H1 (cell line): ENCODE measurements at regions not wholly inside any gene's neighbourhood (a gene's known extent, or its start where the extent isn't known, plus 50 kb on each side); places are given as distances from the start of the nearest gene placed in this dataset.
"Not testable (repeated sequence)": the region's sequence is repeated elsewhere in the genome, so short reads cannot be mapped to it uniquely, and the experiment has no call there.

ENCODE experiments used
- CTCF ChIA-PET: fragments of 300-600 bp; sonication (Branson Sonifier 250); formaldehyde crosslinking; loops from one replicate; lab custom pipeline; 2021; ENCODE audit not compliant: partially characterized antibody; lab: Charles Lee
- POLR2A ChIA-PET: fragments of 300-600 bp; sonication (Branson Sonifier 250); formaldehyde crosslinking; loops from one replicate; lab custom pipeline; 2021; ENCODE audit warnings: inconsistent platforms; ENCODE audit not compliant: partially characterized antibody; lab: Charles Lee
- DNase-seq, 2 experiments: peaks; one replicate each; pipeline versions ENCODE4 v3.0.0 to v3.0.0-alpha.2; 2010 to 2022; ENCODE audit warnings: low spot score in 2 of 2, low read depth in 1 of 2, mixed read lengths in 1 of 2
- FAIRE-seq: peaks from 2 replicates; lab custom pipeline; 2011; peaks lifted over from hg19 to GRCh38; lab: Jason Lieb, UNC
- H2AFZ ChIP-seq: 2 replicates; pipeline ENCODE4 v1.8.1; 2012; ENCODE audit warnings: low read length, inconsistent platforms
- H2AK5ac ChIP-seq: 2 replicates; pipeline ENCODE4 v1.6.1; 2013; ENCODE audit warnings: low read depth, low read length
- H2BK120ac ChIP-seq: replicated peaks from 2 replicates; pipeline ENCODE3; 2013; ENCODE audit warnings: low read depth, low read length, inconsistent platforms
- H2BK12ac ChIP-seq: 2 replicates; pipeline ENCODE4 v1.6.1; 2013; ENCODE audit warnings: low read depth, low read length
- H2BK15ac ChIP-seq: 2 replicates; pipeline ENCODE4 v1.6.1; 2013; ENCODE audit warnings: low read length
- H2BK20ac ChIP-seq: 2 replicates; pipeline ENCODE4 v1.6.1; 2013; ENCODE audit warnings: low read length
- H2BK5ac ChIP-seq: 2 replicates; pipeline ENCODE4 v1.6.1; 2013; ENCODE audit warnings: low read depth, low read length
- H3K14ac ChIP-seq: 2 replicates; pipeline ENCODE4 v1.6.1; 2013; ENCODE audit warnings: inconsistent platforms; ENCODE audit not compliant: insufficient read length
- H3K18ac ChIP-seq: 2 replicates; pipeline ENCODE4 v1.6.1; 2013; ENCODE audit warnings: low read length; ENCODE audit errors: extremely low read depth
- H3K23ac ChIP-seq: 2 replicates; pipeline ENCODE4 v1.6.1; 2013; ENCODE audit warnings: inconsistent platforms; ENCODE audit not compliant: insufficient read length
- H3K23me2 ChIP-seq: 2 replicates; pipeline ENCODE4 v1.6.1; 2013; ENCODE audit warnings: low read depth, low read length
- H3K27ac ChIP-seq: 2 replicates; pipeline ENCODE4 v1.6.1; 2011; ENCODE audit warnings: low read depth, low read length, inconsistent platforms
- H3K27me3 ChIP-seq, 4 experiments: replicated peaks in 1 of 4; 1 replicate in 1 of 4; 2 replicates in 3 of 4; pipeline versions ENCODE4 v1.6.1 to v1.8.1; 2011 to 2013; ENCODE audit warnings: low read length in 3 of 4, mild to moderate bottlenecking in 3 of 4, inconsistent platforms in 2 of 4, mixed read lengths in 2 of 4, moderate library complexity in 1 of 4; ENCODE audit not compliant: control insufficient read depth in 3 of 4, insufficient read depth in 3 of 4; ENCODE audit errors: extremely low read depth in 1 of 4
- H3K36me3 ChIP-seq, 4 experiments: 2 replicates each; pipeline versions ENCODE4 v1.6.1 to v1.8.1; 2011 to 2013; ENCODE audit warnings: mild to moderate bottlenecking in 4 of 4, low read length in 3 of 4, moderate library complexity in 2 of 4, control low read depth in 1 of 4, inconsistent platforms in 1 of 4; ENCODE audit not compliant: insufficient read depth in 4 of 4, control insufficient read depth in 2 of 4
- H3K4ac ChIP-seq: replicated peaks from 2 replicates; pipeline ENCODE3; 2013; ENCODE audit warnings: low read length, low read depth, mixed read lengths, inconsistent platforms; ENCODE audit not compliant: insufficient read length
- H3K4me1 ChIP-seq, 4 experiments: replicated peaks in 1 of 4; 1 replicate in 1 of 4; 2 replicates in 3 of 4; pipeline versions ENCODE4 v1.6.1 to v1.8.1; 2011 to 2013; ENCODE audit warnings: low read length in 3 of 4, inconsistent platforms in 2 of 4, mixed read lengths in 1 of 4; ENCODE audit not compliant: insufficient read depth in 4 of 4, control insufficient read depth in 3 of 4
- H3K4me2 ChIP-seq, 2 experiments: 2 replicates each; pipeline versions ENCODE4 v1.6.1 to v1.8.1; 2011 to 2013; ENCODE audit warnings: low read depth in 2 of 2, low read length in 2 of 2, control low read depth in 1 of 2, inconsistent platforms in 1 of 2, mild to moderate bottlenecking in 1 of 2; ENCODE audit not compliant: insufficient read depth in 1 of 2
- H3K4me3 ChIP-seq, 4 experiments: fragments of 200-600, 300-600 bp in 1 of 4; sonication (generic), shearing (Covaris generic), sonication (Bioruptor Twin) in 1 of 4; 2 replicates each; pipeline versions ENCODE4 v1.5.1 to v1.8.1; 2011 to 2016; ENCODE audit warnings: low read length in 4 of 4, low read depth in 3 of 4, control low read depth in 2 of 4, inconsistent platforms in 2 of 4, mild to moderate bottlenecking in 2 of 4, mixed read lengths in 1 of 4, moderate library complexity in 1 of 4; ENCODE audit not compliant: insufficient read depth in 2 of 4; ENCODE audit errors: extremely low read depth in 1 of 4
- H3K56ac ChIP-seq: replicated peaks from 2 replicates; pipeline ENCODE3; 2013; ENCODE audit warnings: low read depth, mild to moderate bottlenecking, mixed read lengths, low read length, inconsistent platforms; ENCODE audit not compliant: insufficient read length
- H3K79me1 ChIP-seq: 2 replicates; pipeline ENCODE4 v1.6.1; 2013; ENCODE audit warnings: low read depth, low read length, control low read depth
- H3K79me2 ChIP-seq, 2 experiments: 2 replicates each; pipeline versions ENCODE4 v1.6.1 to v1.8.1; 2012 to 2013; ENCODE audit warnings: low read length in 2 of 2, mild to moderate bottlenecking in 2 of 2, inconsistent platforms in 1 of 2; ENCODE audit not compliant: insufficient read depth in 2 of 2, control insufficient read depth in 1 of 2
- H3K9ac ChIP-seq, 4 experiments: replicated peaks in 1 of 4; 1 replicate in 1 of 4; 2 replicates in 3 of 4; pipeline versions ENCODE4 v1.6.1 to v1.8.1; 2011 to 2013; ENCODE audit warnings: low read depth in 3 of 4, low read length in 3 of 4, control low read depth in 2 of 4, mild to moderate bottlenecking in 2 of 4, moderate library complexity in 2 of 4, inconsistent platforms in 1 of 4; ENCODE audit errors: extremely low read depth in 1 of 4
- H3K9me3 ChIP-seq, 2 experiments: 2 replicates each; pipeline versions ENCODE4 v1.6.1 to v1.8.1; 2012 to 2013; ENCODE audit warnings: mild to moderate bottlenecking in 2 of 2, moderate library complexity in 2 of 2, control low read depth in 1 of 2, inconsistent platforms in 1 of 2, low read depth in 1 of 2, low read length in 1 of 2, mixed read lengths in 1 of 2; ENCODE audit not compliant: insufficient read depth in 2 of 2
- H4K20me1 ChIP-seq, 2 experiments: replicated peaks in 1 of 2; 2 replicates each; pipeline versions ENCODE3 to v1.8.1; 2011 to 2013; ENCODE audit warnings: inconsistent platforms in 2 of 2, low read length in 2 of 2, mild to moderate bottlenecking in 1 of 2; ENCODE audit not compliant: insufficient read depth in 2 of 2, control insufficient read depth in 1 of 2
- H4K5ac ChIP-seq: 2 replicates; pipeline ENCODE4 v1.6.1; 2013; ENCODE audit warnings: low read length, low read depth, mixed read lengths, inconsistent platforms; ENCODE audit not compliant: insufficient read length
- H4K8ac ChIP-seq: 2 replicates; pipeline ENCODE4 v1.8.0; 2013; ENCODE audit warnings: mild to moderate bottlenecking, moderate library complexity, low read length, inconsistent platforms; ENCODE audit not compliant: insufficient read depth; ENCODE audit errors: extremely low read depth
- H4K91ac ChIP-seq: replicated peaks from 2 replicates; pipeline ENCODE3; 2013; ENCODE audit warnings: low read length, mixed read lengths, inconsistent platforms; ENCODE audit not compliant: insufficient read length
- WGBS, 2 experiments: shearing (Covaris generic) in 1 of 2; methylation state at CpG; one replicate each; pipeline versions ENCODE4 v1.1.6 to v1.1.7; 2013 to 2015; ENCODE audit warnings: low lambda C conversion rate in 2 of 2, mixed read lengths in 2 of 2, inconsistent platforms in 1 of 2, low coverage in 1 of 2, missing lambda C conversion rate in 1 of 2; ENCODE audit not compliant: insufficient replicate concordance in 2 of 2, insufficient coverage in 1 of 2, insufficient read length in 1 of 2; ENCODE audit errors: extremely low coverage in 1 of 2, missing lambda C conversion rate in 1 of 2; 5-methylcytosine and 5-hydroxymethylcytosine counted together

DNA sequence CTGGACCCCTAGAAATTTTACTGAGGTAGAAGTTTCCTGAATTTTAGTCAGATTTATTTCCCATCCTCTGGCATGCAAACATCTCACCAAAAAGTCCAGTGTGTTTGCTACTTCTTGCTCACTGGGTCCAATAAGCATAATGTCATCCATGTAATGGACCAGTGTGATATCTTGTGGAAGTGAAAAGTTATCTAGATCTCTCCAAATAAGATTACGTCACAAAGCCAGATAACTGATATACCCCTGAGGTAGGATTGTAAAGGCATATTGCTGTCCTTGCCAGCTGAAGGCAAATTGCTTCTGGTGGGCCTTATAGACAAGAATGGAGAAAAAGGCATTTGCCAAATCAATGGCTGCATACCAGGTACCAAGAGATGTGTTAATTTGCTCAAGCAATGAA lies 69.3 kb upstream of the EGFR start:
- H2BK20ac ChIP-seq, H3K4me1 ChIP-seq, H3K79me2 ChIP-seq, H2AFZ ChIP-seq, H4K8ac ChIP-seq, H3K4ac ChIP-seq, H4K91ac ChIP-seq, H2BK15ac ChIP-seq, H3K4me2 ChIP-seq, H3K9ac ChIP-seq, H3K4me3 ChIP-seq, POLR2A ChIA-PET, DNase-seq, H3K56ac ChIP-seq, H3K9me3 ChIP-seq, H3K23me2 ChIP-seq, H2BK120ac ChIP-seq, H2BK12ac ChIP-seq, H4K20me1 ChIP-seq, H3K27ac ChIP-seq, H3K36me3 ChIP-seq, H3K79me1 ChIP-seq, H4K5ac ChIP-seq, H2AK5ac ChIP-seq, H3K14ac ChIP-seq, FAIRE-seq, H3K23ac ChIP-seq, H2BK5ac ChIP-seq, H3K18ac ChIP-seq, H3K27me3 ChIP-seq: not testable (repeated sequence)
- CTCF ChIA-PET = interaction anchor here (1.1 kb wide), 1 partner anchor 195 kb away, joined by 3 read pairs; no protein-coding TSS in a partner anchor
- 100% methylated on average over 1 of the region's 1 CpG; no CpG with 5 or more reads in 1 of the 2 experiments for WGBS, 2 experiments
